LNCaP clone FGC (cell line): ENCODE measurements at regions not wholly inside any gene's neighbourhood (a gene's known extent, or its start where the extent isn't known, plus 50 kb on each side); places are given as distances from the start of the nearest gene placed in this dataset.

ENCODE experiments used
- DNase-seq: peaks from one replicate; pipeline ENCODE4 v3.0.0-alpha.2; 2011; ENCODE audit warnings: low read depth
- H3K4me3 ChIP-seq: 2 replicates; pipeline ENCODE4 v1.5.1; 2011; ENCODE audit warnings: mild to moderate bottlenecking, low read depth, low read length, control low read depth
- CTCF ChIP-seq: IDR thresholded peaks from 2 replicates; pipeline ENCODE4 v1.5.1; 2012; ENCODE audit warnings: mild to moderate bottlenecking; ENCODE audit not compliant: control insufficient read depth, insufficient read depth; ENCODE audit errors: extremely low read depth

GRCh38 chr5:17156463-17156862 lies 61.0 kb upstream of the BASP1 start:
- TF ChIP-seq CTCF, result no peak
- no peak for DNase-seq
- H3K4me3 ChIP-seq, result no peak overlapping the region

GRCh38 chr5:17157294-17157693 lies 60.1 kb upstream of the BASP1 start:
- no peak for DNase-seq
- H3K4me3 ChIP-seq, result no peak overlapping the region
- no peak for TF ChIP-seq CTCF

DNA sequence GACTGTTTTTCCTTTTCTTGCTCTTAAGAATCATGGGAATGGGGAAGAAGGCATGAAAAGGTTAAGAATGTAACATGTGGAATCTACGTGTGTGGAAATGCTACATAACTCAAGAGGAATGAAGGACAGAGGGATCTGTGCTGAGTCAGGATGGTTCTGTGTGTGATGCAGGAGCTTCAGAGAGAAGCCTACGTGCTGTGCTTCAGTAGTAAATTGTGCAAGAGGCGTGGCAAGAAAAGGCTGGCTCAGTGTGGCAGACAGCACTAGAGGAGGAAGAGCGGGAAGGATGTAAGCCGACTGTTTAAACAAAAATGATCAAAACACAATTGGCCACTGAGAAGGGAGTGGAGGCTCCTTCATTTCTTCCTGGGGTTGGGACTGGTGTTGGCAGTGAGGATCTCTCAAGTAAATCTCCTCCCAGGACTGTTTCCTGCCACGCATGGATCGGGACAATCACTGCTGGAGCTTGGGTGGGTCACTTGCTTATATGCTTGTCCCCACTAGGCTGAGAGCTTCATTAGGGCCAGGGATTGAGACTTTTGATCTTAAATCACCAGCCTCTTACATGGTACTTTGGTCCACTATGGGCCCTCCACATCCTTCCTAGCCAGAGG lies 59.4 kb upstream of the BASP1 start:
- TF ChIP-seq CTCF, result no peak
- no peak for DNase-seq
- H3K4me3 ChIP-seq, result no peak overlapping the region

DNA sequence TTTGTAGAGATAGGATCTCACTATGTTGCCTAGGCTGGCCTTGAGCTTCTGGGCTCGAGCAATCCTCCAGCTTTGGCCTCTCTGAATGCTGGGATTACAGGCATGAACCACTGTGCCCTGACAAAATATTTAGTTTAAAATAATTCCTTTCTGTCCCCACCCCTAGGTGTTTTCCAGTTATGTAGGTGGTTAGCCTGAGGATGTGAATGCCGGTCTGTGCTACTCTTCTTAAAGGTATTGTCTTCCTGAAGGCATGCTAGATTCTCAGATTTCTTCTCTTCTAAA lies 56.7 kb upstream of the BASP1 start:
- no peak overlapping the region for H3K4me3 ChIP-seq
- no peak for DNase-seq
- TF ChIP-seq CTCF, result no peak

DNA sequence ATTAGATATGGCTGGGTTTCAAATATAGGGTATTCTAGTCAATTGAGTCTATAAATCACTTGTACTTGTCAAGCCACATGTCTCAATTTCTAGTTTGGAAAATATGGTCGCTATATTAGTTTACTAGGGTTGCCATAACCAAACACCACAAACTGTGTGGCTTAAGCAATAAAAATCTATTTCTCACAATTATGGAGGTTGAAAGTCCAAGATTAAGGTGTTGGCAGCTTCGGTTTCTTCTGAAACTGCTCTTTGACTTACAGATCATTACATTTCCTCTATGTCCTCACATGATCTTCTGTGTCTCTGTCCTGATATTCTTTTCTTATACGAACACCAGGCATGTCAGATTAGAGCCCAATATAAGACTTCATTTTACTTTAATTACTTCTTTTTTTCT lies 55.8 kb upstream of the BASP1 start:
- no peak for TF ChIP-seq CTCF
- no peak for DNase-seq

DNA sequence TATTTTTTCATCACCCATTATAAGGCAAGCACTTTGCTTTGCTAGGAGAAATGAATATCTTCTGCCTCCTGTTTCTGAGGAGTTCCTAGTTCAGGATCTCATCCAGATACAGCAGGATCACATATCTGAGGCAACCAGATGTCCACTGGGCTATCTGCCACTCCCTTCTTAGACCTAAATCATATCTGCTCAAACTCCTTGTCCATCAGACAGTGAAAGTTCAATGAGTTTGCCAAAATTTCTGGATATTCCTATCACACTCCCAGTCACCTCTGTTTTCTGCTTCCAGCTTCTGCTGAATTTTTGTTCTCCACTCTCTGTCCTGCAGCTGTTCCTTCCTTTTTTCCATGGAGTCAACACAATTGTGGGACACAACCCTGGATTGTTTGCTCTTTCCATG lies 54.2 kb upstream of the BASP1 start:
- H3K4me3 ChIP-seq, result no peak overlapping the region
- DNase-seq, result no peak
- no peak for TF ChIP-seq CTCF

More for the DNA sequence above, 55.8 kb upstream of the BASP1 start:
- H3K4me3 ChIP-seq, result no peak overlapping the region

DNA sequence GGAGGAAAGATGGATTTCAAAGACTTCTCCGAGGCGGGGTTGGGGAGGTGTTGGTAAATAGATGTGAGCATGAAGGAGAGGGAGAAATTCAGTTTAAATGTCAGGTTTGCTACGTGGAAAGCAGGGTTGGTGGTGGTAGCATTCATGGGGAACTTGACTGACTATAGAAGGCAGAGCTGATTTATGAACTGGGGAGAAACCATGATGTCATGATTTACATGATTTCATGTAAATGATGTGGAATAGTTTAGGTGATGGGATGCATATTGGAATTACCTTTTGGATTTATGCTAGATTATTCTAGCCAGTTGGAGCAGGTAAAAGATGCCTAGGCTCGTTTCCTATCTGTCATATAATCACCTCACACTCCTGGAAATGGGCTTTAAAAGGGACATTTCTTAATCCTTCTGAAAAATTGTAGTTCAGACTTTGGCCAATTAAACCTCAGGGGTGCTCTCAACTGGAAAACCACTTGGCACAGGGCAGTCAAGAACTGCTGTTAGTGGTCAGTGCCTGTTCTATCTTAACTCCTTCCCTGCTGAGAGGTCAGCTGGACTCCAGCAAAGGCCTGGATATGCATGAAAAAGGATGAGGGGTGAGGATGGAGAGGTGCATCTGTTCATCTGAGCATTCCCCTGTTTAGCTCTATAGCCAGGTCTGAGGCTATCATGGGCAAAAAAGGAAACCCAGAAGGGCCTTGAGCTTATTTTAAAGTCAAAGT lies 50.1 kb upstream of the BASP1 start:
- no peak for TF ChIP-seq CTCF
- DNase-seq, result no peak

More for the DNA sequence above, 50.1 kb upstream of the BASP1 start:
- no peak overlapping the region for H3K4me3 ChIP-seq
